ENCODE measurements at regions not wholly inside any gene's neighbourhood (a gene's known extent, or its start where the extent isn't known, plus 50 kb on each side); places are given as distances from the start of the nearest gene placed in this dataset.

DNA sequence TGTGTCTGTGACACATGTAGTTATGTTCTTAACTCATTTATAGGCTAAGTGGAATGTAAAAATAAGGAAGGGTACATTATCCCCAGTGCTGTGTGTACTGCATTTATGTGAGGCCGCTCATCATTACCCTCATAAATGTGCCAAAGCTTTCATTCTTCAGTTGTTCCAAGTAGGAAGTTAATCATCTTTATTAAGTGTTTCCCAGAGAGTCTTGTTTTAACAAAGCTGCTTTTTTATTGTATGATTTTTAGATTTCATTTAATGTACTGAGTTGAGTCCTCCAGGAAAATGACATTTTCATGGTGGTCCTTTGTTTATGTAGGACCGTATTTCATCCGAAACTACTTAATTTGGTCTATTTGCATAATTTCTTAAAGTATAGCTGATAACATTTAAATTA lies 379.8 kb downstream of the DLEU7 start:
- TF ChIP-seq, protein P1, sequence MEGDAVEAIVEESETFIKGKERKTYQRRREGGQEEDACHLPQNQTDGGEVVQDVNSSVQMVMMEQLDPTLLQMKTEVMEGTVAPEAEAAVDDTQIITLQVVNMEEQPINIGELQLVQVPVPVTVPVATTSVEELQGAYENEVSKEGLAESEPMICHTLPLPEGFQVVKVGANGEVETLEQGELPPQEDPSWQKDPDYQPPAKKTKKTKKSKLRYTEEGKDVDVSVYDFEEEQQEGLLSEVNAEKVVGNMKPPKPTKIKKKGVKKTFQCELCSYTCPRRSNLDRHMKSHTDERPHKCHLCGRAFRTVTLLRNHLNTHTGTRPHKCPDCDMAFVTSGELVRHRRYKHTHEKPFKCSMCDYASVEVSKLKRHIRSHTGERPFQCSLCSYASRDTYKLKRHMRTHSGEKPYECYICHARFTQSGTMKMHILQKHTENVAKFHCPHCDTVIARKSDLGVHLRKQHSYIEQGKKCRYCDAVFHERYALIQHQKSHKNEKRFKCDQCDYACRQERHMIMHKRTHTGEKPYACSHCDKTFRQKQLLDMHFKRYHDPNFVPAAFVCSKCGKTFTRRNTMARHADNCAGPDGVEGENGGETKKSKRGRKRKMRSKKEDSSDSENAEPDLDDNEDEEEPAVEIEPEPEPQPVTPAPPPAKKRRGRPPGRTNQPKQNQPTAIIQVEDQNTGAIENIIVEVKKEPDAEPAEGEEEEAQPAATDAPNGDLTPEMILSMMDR (IDR thresholded peaks at IDR 0.05) = no peak
- no peak for TF ChIP-seq POLR2A (IDR thresholded peaks at IDR 0.05; ENCODE audit: low read depth)

Data from esophagus muscularis mucosa (tissue), 3 donors.